ENCODE measurements at regions not wholly inside any gene's neighbourhood (a gene's known extent, or its start where the extent isn't known, plus 50 kb on each side); places are given as distances from the start of the nearest gene placed in this dataset.

DNA sequence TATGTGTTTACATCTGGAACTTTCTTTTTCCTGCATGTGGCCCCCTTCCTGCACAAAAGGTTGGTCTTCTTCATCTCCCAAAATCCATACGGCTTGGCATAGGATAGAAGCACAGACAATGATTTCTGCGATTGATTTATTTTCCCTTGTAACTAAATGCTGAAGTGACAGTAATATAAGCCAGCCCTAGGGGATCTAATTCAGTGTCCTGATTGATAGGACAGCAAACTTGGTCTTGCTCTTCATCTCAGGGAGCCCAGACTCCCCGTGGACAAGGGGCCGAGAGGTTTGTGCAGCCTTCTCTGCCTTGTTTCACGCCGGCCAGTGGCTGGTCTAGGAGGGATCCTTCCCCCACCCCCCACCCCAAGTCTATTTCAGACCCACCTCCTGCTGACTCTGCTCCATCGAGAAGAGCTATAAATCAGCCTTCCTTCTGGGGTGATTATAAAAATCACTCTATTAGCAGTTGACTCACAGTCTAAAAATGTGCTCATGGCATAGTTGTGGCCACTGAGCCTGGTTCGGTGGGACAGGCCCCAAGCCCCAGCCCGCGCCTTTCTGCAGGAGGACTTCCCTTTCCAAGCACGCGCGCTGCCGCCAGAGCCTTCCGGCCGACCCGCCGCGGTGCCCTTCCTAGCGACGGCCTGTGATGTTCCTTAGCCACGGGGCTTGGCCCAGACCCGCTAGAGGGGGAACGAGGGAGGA lies 89.8 kb upstream of the COL5A1 start:
- Histone ChIP-seq H3K36me3 (no peaks in the 10 kb centered on the region), H3K9me3 (no peaks in the 10 kb centered on the region), H3K27me3 (no peaks in the 10 kb centered on the region), H3K4me3 (no peak overlapping the region), H3K4me1 (peaks cover 41% of the 10 kb centered on the region), H3K27ac (peak overlapping the region; percentile 74)
- no peak for DNase-seq (ENCODE audit: extremely low spot score in 2 of 2)
- TF ChIP-seq POLR2AphosphoS5 (IDR thresholded peaks at IDR 0.05; ENCODE audit: insufficient read depth in 1 of 2, low read depth in 1 of 2) (peak in 1 of 2 donors; percentile 53), POLR2A (IDR thresholded peaks at IDR 0.05) (no peak)
- intact Hi-C loops (cut with DNase I): no loop called here

DNA sequence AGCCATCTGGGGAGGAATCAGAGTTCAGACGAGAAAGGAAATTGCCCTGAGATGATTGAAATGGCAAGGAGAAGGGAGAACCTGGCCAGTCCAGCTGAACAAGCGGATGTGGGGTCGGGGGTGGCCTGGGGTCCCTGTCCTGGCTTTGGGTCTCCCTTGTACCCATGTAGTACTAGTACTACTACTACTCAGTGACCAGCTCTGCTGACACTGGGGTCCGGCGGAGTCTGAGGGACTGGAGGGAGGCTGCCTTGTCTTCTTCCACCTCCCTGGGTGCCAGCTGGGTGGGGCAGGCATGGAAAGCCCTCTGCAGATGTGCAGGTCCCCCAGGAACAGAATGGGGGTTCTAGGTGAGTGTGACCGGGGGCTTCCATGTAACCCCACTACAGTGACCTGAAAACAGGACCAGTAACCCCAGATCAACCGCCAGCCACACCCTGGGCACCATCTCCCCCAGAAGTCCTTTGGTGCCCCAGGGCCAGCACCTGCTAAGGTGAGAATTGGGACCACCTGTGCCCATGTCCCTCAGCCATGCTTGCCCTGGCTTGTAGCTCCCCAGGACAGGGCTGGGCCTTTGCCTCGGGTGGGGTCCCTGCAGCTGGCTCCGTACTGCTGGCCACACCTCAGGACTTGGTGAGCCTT lies 89.1 kb upstream of the COL5A1 start:
- TF ChIP-seq POLR2AphosphoS5 (IDR thresholded peaks at IDR 0.05; ENCODE audit: insufficient read depth in 1 of 2, low read depth in 1 of 2): no peak
- no peak for TF ChIP-seq POLR2A (IDR thresholded peaks at IDR 0.05)
- TF ChIP-seq, protein P1, sequence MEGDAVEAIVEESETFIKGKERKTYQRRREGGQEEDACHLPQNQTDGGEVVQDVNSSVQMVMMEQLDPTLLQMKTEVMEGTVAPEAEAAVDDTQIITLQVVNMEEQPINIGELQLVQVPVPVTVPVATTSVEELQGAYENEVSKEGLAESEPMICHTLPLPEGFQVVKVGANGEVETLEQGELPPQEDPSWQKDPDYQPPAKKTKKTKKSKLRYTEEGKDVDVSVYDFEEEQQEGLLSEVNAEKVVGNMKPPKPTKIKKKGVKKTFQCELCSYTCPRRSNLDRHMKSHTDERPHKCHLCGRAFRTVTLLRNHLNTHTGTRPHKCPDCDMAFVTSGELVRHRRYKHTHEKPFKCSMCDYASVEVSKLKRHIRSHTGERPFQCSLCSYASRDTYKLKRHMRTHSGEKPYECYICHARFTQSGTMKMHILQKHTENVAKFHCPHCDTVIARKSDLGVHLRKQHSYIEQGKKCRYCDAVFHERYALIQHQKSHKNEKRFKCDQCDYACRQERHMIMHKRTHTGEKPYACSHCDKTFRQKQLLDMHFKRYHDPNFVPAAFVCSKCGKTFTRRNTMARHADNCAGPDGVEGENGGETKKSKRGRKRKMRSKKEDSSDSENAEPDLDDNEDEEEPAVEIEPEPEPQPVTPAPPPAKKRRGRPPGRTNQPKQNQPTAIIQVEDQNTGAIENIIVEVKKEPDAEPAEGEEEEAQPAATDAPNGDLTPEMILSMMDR (IDR thresholded peaks at IDR 0.05): no peak
- H3K4me1 ChIP-seq: peaks cover 39% of the 10 kb centered on the region
- DNase-seq (ENCODE audit: extremely low spot score in 2 of 2): no peak
- intact Hi-C loops (cut with DNase I): no loop called here
- H3K27ac ChIP-seq: peak overlapping the region; percentile 74
- H3K4me3 ChIP-seq: no peak overlapping the region
- H3K27me3 ChIP-seq: no peaks in the 10 kb centered on the region
- H3K9me3 ChIP-seq: no peaks in the 10 kb centered on the region
- H3K36me3 ChIP-seq: no peaks in the 10 kb centered on the region

DNA sequence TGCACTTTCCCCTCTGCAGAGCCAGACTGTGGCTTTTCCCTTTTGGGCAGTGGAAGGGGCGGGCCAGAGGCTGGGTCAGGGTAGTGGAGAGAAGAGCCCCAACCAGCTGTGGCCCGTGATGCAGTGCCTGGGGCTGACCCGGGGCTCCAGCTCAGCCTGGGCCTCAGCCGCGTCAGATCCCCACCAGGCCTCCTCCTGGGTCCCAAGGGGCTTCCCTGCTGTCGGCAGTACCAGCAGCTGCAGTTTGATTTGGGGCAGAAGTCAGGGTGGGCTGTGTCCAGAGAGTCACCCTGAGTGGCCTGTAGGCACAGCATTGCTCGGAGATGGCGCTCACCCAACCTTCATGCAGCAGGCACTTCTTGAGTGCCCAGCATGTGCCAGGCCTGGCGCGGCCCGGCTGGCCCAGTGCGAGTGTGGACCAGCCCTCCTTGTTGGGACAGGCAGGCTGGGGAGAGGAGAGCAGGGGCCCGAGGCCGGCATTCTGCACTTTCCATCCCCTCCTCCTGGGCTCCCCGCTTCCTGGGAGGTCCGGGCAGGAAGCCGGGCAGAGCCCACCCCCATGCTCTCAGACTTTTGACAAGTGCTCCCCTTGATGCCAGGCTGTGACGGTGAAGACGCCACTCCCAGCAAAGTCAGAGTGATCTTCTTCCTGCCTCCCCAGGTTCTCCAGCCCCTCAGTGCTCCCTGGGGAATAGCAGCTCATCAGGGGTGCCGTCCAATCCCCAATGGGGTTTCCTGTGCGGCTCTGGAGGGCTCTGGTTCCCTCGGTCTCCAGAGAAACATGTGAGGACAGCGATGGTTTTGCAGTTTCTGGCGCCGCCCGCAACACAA lies 88.3 kb upstream of the COL5A1 start:
- no peaks in the 10 kb centered on the region for H3K36me3 ChIP-seq
- no peak for DNase-seq (ENCODE audit: extremely low spot score in 2 of 2)
- H3K4me3 ChIP-seq: no peak overlapping the region
- no peaks in the 10 kb centered on the region for H3K9me3 ChIP-seq
- H3K4me1 ChIP-seq: peaks cover 39% of the 10 kb centered on the region
- H3K27me3 ChIP-seq: no peaks in the 10 kb centered on the region
- peak overlapping the region; percentile 74 for H3K27ac ChIP-seq
- TF ChIP-seq POLR2AphosphoS5 (IDR thresholded peaks at IDR 0.05; ENCODE audit: insufficient read depth in 1 of 2, low read depth in 1 of 2) (no peak), POLR2A (IDR thresholded peaks at IDR 0.05) (no peak)
- TF ChIP-seq, protein P1 (IDR thresholded peaks at IDR 0.05): no peak
- intact Hi-C loops (cut with DNase I): no loop called here

DNA sequence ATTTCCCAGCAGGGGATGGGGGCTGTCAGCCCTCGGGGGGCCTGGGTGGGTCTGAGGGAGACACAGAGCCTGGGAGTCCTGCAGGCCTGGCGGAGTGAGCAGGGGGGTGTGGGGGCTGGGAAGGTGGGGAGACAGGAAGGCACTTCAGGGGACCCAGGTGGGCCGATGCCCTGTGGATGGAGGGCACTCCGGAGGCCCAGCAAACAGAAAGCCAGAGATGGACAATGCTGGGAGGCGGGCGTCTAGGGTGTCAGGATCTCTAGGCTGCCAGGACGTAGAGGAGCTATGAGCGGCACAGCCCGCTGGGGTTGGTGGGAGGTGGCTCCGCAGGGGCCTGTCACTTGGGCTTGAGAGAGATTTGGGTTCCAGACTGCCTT lies 87.6 kb upstream of the COL5A1 start:
- H3K4me1 ChIP-seq: peaks cover 39% of the 10 kb centered on the region
- intact Hi-C loops (cut with DNase I): no loop called here
- no peak for TF ChIP-seq POLR2A (IDR thresholded peaks at IDR 0.05)
- TF ChIP-seq POLR2AphosphoS5 (IDR thresholded peaks at IDR 0.05; ENCODE audit: insufficient read depth in 1 of 2, low read depth in 1 of 2): no peak
- TF ChIP-seq, protein P1 (IDR thresholded peaks at IDR 0.05): no peak
- H3K27me3 ChIP-seq: no peaks in the 10 kb centered on the region
- no peak for DNase-seq (ENCODE audit: extremely low spot score in 2 of 2)
- H3K4me3 ChIP-seq: no peak overlapping the region
- H3K27ac ChIP-seq: peak overlapping the region; percentile 41
- no peaks in the 10 kb centered on the region for H3K36me3 ChIP-seq
- no peaks in the 10 kb centered on the region for H3K9me3 ChIP-seq

DNA sequence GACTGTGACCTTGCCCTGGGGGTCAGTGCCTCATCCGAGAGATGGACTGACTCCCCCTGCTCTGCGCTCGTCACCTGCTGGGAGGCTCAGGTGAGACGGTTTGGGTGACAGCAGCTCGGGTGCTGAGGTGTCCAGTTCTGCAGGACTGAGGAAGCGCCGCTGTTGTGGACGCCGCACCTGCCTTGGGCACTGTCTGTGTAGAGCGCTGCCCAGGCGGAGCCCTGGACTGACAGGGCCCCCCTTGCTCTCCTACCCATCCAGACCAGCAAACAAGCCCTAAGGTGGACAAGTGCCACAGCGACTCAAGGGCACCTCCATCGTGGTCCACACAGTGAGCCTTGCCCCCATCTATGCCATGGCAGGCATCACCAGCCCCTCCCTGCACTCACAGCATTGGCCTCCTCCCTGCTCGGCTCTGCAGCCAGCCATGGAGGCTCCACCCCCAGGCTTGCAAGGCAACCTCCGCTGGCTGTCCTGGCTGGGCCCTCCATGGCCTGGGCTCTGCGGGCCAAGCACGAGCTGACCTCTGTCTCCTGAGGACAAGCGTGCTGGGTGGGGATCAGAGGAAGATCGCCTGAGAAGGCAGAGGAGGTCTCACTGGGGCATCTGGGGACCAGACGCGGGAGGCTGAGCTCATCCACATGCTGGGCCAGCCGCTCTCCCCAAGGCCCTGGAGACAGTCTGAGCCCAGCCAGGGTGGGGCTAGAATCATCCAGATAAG lies 87.1 kb upstream of the COL5A1 start:
- TF ChIP-seq, protein P1 (IDR thresholded peaks at IDR 0.05): no peak
- TF ChIP-seq POLR2AphosphoS5 (IDR thresholded peaks at IDR 0.05; ENCODE audit: insufficient read depth in 1 of 2, low read depth in 1 of 2): peak in 1 of 2 donors; percentile 24
- Histone ChIP-seq H3K36me3 (no peaks in the 10 kb centered on the region), H3K27ac (peak overlapping the region; percentile 18), H3K4me3 (no peak overlapping the region), H3K27me3 (no peaks in the 10 kb centered on the region), H3K4me1 (peaks cover 39% of the 10 kb centered on the region), H3K9me3 (no peaks in the 10 kb centered on the region)
- no peak for DNase-seq (ENCODE audit: extremely low spot score in 2 of 2)
- intact Hi-C loops (cut with DNase I): no loop called here

Measured in vagina (tissue), 2 donors.